NCI-H82 (cell line): ENCODE measurements at regions not wholly inside any gene's neighbourhood (a gene's known extent, or its start where the extent isn't known, plus 50 kb on each side); places are given as distances from the start of the nearest gene placed in this dataset.

Experiments
- DNase-seq: peaks from one replicate; lab custom pipeline; 2025; lab: John Stamatoyannopoulos, UW

DNA sequence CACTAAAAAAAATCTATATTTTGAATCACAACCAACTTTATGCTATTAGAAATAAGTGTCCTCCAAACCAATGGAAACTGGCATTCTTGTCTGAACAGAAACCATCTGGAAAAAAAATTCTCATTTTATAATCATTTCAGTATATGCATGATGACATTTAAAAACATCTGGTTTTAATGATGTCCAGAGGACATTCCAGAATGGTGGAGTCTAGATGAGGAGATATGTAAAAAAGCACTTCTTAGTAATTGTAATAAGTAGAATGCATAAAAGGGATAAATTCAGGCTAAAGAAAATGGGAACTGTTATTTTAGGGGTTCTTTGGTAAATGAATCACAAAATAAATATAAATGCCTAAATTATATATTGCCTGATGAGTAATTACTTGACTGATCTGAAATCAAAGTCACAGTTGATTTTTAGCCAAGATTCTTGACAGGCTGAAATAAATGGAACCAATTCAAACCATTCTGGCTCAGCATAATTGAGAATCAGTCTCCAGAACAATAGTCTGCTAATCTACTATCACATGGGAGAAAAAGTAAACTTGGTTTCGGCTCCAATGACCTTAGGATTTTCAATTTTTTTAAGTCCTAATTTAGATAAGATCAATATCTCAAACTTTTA, 636.6 kb downstream of the FAT4 start:
- no peak for DNase-seq

DNA sequence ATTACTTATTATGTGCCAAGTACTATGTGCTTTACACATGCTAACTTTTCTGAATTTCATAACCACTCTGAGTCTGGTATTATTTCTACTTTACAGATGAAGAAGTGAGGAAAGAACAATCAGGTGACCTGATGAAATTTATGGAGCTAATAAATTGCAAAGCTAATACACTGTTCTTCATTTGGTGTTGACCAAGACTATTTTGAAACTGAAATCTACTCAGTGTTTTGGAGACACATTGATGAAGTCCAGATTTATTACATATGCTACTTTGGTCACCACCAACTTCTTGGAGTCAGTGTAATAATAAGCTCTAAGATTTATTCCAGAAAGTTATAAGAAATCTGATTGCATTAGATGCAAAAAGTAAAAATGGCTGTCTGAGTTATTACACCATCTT, 637.9 kb downstream of the FAT4 start:
- DNase-seq: no peak

DNA sequence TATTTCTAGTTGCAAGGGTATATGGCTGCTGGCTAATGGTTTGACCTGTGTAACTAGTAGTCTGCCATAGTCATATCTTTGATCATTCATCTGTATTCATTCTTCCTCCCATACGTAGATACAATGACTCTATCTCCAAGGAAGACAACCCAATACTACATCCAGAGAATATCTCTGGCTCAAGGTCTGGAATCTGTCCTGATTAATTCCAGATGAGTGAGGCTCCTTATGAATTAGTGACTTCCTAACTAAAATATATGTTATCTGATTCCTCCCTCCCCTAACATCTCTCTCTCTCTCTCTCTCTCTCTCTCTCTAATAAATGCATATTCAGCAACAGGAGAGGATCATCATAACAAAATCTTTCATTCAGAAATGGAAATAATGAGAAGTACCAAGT, 641.5 kb downstream of the FAT4 start:
- no peak for DNase-seq

DNA sequence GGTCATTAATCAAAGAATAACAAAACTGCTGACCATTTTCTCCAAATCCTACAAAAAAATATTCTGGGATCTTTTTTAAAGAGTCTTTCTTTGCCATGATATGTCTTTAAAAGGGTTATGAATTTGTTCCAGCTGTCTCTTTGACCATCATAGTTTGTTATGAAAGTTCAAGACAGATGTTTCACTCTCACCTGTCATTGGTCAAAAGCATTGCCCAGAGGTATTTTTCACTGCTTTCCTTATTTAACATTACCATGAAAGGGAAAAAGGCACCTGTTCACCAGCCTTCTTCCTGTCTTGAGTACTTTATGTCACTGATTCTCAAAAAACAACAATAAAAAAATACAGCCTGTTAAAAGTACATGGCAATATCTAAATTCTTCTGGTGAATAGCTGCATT, 643.8 kb downstream of the FAT4 start:
- no peak for DNase-seq

DNA sequence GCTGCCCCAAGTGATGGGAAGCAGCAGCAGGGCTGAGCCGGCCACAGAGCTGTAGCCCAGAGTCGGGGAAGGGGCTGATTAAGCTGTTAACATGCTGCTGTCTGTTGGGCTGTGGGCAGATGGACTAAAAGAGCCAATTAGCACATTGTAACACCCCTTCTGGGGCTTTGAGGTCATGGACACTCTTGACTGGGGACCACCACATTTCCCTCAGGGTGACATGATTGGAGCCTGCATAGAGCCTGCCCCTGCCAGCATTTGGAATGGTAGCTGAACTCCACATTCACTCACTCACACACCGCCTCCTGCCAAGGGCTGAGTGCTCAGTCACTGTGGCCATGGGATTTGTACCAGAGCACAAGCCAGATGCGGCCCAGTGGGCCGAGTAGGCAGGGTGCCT, 646.9 kb downstream of the FAT4 start:
- peak; percentile 0 for DNase-seq

DNA sequence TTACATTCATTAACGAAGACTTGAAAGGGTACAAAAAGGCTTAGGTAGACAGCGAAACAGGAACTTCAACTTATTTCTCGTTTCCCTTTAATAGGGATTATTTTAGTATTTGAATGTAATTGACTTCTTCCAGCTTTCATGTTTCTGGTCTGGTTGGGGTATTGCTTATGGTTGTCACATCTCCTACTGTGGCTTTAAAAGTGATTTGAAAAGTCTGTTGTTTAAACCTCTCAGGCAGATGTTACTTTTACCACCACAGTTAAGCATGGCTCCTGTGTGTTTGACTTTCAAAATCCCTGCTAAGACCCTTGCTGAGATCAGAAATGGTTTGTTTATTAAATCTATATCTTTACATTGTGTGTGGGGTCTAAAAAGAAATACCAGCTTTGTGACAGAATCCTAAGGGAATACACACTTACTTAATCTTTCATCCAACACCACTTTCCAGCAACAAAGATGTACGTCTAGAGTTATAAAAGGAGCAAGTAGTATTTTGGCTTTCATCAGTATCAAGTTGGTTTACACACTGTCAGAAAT, 661.2 kb downstream of the FAT4 start:
- DNase-seq: no peak

DNA sequence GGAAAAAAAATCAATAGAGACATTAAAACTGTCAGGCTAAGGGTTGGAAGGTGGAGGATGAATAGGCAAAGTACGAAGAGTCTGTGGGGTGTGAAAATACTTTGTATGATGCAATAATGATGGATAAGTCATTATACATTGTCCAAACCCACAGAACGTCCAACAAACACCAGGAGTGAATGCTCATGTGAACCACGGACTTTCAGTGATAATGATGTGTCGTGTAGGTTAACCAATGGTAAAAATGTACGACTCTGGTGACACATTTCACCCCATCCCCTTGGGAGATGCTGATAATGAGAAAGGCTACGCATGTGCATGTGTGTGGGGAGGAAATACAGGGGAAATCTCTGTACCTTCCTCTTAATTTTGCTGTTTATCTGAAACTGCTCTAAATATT, 665.2 kb downstream of the FAT4 start:
- DNase-seq: no peak

DNA sequence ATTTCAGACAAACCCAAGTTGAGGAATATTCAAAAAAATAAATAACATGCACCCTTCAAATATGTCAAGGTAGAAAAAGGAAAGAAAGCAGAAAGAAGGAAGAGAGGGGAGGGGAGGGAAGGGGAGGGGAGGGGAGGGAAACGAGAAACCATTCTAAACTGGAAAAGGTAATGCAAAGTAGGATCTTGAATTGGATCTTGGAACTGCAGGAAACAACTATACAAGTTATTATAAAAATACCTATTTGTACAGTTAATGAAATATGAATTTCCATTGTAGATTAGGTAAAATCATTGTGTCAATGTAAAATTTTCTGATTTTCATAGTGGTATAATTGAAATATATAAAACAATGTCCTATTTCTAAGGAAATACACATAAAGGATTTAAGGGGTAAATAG, 668.4 kb downstream of the FAT4 start:
- no peak for DNase-seq

DNA sequence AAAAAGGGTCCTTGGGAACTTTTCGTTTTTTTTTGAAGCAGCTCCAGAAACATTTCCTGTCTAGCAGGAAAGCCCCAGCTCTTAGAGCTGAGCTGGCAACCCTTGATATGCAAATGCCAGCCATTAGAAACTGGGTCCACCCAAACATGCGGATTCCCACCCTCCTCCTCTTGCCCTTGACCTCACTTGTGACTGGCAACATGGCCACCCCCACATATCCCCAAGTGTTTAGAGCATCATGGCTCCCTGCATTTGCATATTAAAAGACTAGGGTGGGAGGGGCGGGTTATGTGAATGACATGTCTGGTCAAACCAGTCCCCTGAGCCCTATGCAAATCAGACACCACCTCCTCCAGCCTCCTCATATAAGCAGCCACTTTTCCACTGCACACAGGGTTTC, 671.1 kb downstream of the FAT4 start:
- peak; percentile 1 for DNase-seq

DNA sequence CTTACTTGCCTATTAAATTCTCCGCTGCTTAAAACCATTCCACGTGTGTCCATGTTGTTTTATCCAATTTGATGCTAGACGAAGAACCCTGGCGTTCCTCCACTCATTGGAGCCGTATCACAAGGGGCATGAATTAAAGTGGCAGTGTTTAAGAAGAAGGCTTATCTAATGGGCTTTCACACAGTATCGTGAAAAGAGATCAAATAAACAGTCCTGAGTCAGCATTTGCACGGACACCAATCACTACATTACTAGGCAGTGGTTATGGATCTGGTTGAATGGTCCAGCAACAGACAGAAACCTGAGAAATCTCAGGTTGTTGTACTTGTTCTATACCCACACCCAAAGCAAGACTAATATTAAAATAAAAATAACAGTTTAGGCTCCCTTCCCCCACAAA, 671.6 kb downstream of the FAT4 start:
- no peak for DNase-seq

DNA sequence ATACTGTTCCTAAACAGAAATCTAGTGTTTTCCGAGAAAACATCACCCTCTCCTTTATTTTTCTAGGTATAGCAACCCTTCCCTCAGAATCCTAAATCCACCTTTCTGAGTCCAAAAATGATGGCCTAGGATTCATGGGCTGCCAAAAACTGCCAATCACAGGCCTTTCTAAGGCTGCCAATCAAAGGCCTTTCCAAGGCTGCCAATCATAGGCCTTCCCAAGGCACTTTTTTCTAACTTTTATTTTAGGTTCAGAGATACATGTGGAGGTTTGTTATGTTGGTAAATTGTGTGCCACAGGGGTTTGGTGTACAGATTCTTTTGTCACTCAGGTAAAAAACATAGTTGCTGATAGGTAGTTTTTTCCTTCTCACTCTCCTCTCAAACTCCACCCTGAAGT, 673.7 kb downstream of the FAT4 start:
- no peak for DNase-seq

DNA sequence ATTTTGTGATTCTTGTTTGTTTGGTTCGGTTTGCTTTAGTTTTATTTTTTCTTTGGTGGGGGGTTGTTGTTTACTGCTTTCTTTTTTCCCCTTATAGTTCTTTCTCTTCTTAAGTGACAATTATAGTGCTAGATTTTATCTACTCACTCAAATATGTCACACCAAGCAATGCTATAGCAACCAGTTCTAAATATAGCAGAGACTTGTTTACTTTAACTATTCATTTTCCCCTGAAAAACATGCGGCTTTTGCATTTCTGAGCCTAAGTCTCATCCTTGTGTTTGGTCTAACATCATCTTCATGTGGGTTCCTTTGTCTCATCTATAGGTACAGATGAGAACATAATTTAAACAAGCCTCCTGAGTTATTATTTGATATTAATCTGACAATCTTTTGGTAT, 676.6 kb downstream of the FAT4 start:
- DNase-seq: no peak

DNA sequence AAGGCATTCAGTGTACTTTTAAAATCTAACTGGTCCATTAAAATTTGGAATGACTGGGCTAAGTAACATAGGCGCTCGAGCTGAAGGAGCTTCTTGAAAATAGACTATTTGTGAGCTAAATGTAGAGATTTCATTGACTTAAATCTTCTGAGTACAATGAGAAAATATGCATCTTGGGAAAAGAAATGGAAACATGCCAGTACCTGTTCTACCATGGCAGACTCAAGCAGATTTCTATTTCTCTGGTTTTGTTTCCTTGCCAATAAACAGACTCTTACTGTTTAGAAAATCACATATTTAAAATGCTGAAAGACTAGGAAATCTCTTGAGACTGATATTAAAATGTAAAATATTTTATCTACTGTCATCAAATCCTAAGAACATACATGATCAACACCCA, 678.1 kb downstream of the FAT4 start:
- DNase-seq: no peak

DNA sequence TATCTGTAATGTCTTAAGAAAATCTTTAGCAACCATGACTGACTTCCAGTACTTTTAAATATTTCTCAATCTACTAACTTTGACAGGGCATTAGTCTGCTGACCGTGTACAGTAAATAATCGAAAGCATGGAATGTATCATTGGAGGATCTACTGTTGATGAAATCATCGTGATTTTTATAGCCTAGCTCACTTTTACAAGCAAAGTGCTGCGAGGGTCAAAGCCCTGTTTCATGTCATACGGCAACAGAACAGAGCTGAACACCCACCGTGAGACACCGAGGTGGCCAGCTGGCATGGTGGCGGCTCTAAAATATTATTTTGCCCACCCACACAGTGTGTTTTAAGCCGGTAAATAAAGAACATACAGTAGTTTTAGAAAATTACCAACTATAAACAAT, 679.3 kb downstream of the FAT4 start:
- no peak for DNase-seq

DNA sequence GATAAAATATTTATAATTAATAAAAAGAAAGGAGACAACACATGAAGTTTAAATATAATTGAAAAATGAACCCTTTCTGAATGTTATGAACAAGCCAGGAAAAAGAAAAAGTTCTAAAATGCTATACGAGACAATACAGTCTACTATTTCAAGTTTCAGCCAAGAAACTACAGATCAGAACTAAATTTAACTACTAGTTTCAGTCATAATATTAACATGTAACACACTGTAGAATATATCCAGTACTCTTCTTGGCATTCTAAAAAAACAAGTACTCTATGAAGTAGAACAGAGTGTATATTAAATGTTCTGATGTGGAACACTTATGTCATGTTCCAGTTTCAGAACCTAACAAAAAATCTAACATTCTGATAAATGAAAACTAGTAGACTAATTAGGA, 679.7 kb downstream of the FAT4 start:
- no peak for DNase-seq

DNA sequence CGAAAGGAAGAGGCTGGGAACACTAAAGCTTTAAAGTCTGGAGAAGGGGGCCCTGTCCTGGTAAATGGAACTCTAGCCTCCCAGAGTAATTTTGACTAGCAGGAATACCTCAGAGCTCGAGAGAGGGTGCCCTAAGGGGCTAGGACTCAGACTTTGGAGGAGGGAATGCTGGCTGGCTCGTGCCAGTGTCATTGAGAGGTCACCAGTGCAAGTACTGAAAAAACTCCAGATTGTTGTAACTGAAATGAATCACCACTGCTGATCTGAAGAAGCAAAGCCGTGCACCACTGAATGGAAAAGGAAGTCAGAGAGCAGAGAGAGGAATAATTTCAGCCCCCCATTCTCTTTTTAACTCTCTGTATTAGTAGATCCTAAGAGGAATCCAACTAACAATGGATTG, 690.2 kb downstream of the FAT4 start:
- no peak for DNase-seq

DNA sequence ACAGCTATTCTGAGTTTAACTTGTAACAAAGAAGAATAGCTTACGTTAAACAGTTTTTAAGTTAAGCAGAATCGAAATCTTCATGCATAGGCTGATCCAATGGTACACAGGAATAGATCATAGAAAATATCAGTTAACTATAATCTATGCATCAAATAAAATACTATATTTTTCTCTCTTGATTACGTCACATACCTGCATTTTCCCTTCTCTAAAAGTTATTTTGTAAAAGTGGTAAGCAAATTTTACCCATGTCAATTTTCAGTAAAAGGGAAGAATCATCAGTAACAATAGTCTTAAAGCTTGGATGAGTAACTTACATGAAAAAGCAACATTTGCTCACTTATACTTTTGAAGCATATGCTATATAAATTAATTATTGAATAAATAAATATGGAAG, 692.4 kb downstream of the FAT4 start:
- no peak for DNase-seq

DNA sequence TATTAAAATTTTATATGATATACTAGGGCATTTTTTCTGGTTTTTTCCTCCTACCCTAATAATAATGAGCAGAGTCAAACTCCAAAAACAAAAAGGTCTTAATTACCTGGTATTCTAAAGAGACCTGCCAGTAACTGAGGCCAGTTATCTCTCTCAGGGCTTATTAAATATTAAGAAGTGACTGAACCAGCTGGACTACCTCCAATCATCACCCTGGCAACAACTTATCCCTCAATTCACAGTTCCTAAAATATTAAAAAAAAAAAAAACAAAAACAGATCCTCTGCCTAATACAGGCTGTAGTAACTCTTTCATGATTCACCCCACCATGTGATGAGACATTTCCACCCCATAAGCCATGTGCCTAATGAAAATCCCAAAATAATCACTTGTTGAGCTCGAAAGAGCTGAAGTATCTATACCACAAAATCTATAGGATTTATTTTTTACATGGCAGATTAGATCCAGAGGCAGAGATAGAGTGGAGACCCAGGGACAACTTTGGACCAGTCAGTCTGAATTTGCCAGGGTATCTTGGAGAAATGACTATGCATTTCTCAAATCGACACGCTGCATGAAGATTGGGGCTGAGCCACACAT, 698.0 kb downstream of the FAT4 start:
- no peak for DNase-seq

DNA sequence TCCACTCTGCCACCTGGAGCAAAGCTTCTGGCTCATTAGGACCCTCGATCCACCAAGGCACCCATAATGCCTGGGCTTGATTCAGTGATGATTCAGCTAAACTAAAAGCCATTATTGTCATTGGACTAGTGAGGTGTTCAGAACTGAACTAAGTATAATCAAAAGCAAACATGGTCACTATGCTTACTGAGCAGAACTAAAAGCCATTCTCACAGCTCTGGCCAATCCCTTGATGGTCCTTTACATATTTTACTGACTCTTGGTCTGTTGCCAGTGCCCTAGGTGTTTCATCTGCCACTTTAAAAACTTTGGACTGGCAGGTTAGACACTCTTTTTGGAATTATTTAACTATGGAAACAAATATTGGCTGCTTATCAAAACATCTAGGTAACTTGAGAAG, 703.5 kb downstream of the FAT4 start:
- no peak for DNase-seq

DNA sequence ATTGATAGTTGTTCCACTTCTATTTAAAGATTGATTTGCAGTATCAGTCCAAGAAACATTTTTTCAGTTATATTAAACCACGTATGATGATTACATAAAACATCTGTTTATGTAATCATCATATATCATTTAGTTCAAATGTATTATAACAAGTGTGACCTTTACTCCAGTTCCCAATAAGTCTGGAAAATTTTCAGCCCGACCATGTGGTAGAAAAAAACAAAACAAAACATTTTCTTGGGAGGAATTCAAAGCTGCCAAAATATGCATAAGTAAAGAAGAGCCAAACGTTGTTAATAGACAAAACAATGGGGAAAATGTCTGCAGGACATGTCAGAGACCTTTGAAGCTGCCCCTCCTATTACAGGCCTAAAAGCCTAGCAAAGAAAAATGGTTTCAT, 709.1 kb downstream of the FAT4 start:
- no peak for DNase-seq

DNA sequence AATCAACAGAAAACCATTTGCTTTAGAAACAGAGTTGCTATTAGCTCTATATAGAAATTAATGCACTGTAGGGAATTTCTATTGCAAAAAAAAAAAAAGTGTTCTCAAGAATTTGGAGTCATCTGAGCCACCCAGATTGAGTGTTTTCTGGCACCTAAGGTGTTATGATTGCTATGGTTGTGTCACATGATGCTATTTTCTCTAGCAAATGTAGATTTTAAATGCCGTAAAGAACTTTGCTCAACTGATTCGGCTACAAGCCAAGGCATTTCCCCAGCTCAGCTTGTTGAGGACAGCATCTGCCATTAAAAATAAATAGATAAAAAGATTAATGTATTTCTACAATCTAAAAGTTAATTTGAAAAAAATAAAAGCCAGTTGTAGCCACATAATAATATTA, 712.8 kb downstream of the FAT4 start:
- no peak for DNase-seq

DNA sequence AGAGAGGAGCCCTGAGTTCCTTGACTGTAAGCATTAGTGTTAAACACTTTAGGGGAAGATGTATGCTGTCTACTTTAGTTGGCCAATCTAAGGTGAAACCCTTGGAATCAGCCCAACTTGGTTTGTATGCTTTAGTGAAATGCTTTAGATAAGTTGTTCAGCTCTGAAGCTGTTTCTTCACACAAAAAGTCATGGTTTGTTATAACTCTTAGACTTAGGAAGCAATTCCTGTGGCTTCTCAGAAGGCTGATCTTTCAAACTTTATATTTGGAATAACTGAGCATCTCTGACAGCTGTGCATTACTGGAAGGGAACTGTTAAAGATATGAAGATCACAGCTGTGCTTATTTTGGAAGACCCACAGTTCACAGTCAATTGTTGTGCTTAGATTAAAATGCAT, 714.1 kb downstream of the FAT4 start:
- no peak for DNase-seq

DNA sequence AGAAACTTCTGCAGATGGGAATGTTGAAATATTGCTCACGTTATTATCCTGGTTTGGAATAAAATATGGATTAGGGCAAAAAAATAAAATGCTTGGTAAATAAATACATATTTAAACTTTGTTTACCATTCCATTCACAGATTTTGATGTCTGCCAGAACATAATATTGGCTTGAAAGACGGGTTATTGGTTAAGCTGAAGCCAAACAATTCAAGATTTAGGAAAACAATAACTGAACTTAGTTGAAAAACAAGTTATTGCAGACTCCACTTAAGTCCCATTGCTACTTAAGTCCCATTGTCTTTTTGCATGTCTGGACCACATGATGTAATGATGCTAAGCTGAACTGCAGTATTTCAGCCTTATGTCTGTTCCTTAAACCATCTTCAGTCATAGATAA, 722.5 kb downstream of the FAT4 start:
- no peak for DNase-seq

DNA sequence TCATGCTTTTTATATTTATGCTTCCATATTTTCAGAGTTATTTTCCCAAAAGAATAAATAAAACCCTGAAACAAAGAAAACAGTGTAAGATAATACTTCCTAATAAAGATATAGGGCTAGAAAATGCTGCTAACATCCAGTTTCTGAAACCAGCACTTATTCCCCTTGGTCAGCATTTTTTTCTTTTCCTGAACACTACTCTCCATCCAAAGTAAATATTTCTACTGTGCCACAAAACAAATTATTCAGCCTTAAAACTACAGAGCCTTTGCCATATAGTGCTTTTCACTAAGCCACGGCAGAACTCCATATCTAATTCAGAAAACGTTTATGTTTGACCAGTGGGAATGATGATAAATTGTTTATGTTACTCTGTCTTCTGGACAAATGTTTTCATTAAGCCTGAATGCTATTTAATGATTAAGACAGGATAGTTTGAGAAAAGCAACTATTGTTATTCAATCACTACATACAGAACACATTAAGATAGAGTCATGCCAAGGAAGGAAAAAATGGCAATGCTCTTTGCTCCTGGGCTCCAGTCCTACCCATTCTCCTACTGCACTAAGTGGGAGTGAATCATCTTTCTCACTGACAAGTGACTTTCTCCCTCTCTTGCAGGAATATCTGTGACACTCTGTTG, 723.9 kb downstream of the FAT4 start:
- no peak for DNase-seq
